Loucy (cell line): ENCODE measurements at regions not wholly inside any gene's neighbourhood (a gene's known extent, or its start where the extent isn't known, plus 50 kb on each side); places are given as distances from the start of the nearest gene placed in this dataset.

Experiments used
- H2AFZ ChIP-seq: fragments of 200-600 bp; sonication (generic); 2 replicates; pipeline ENCODE4 v1.6.0; 2016; ENCODE audit warnings: antibody characterized with exemption, mild to moderate bottlenecking, low read length, moderate library complexity
- H3F3A ChIP-seq: fragments of 200-600 bp; 2 replicates; pipeline ENCODE4 v1.6.0; 2016; ENCODE audit warnings: antibody characterized with exemption, low read depth, mild to moderate bottlenecking
- H3K27me3 ChIP-seq: fragments of 200-600 bp; sonication (generic); 2 replicates; pipeline ENCODE4 v1.6.1; 2014; ENCODE audit warnings: low read length, mild to moderate bottlenecking; ENCODE audit not compliant: insufficient read depth, poor library complexity, severe bottlenecking
- H3K36me3 ChIP-seq: fragments of 200-600 bp; sonication (generic); 2 replicates; pipeline ENCODE4 v1.6.1; 2016; ENCODE audit warnings: low read length; ENCODE audit not compliant: insufficient read depth
- H3K4me1 ChIP-seq: fragments of 200-600 bp; sonication (generic); 2 replicates; pipeline ENCODE4 v1.5.1; 2014; ENCODE audit warnings: low read length, mild to moderate bottlenecking; ENCODE audit not compliant: insufficient read depth, poor library complexity, severe bottlenecking
- H3K4me2 ChIP-seq: fragments of 200-600 bp; sonication (generic); 2 replicates; pipeline ENCODE4 v1.6.0; 2014; ENCODE audit warnings: antibody characterized with exemption, low read length, low read depth, mild to moderate bottlenecking; ENCODE audit not compliant: poor library complexity, severe bottlenecking
- H3K4me3 ChIP-seq: fragments of 200-600 bp; sonication (generic); 2 replicates; pipeline ENCODE4 v1.5.1; 2014; ENCODE audit warnings: low read length, mild to moderate bottlenecking, mixed read lengths; ENCODE audit not compliant: poor library complexity, severe bottlenecking
- H3K79me2 ChIP-seq: fragments of 200-600 bp; sonication (generic); 2 replicates; pipeline ENCODE4 v1.6.1; 2014; ENCODE audit warnings: low read length; ENCODE audit not compliant: insufficient read depth
- H3K9ac ChIP-seq: fragments of 200-600 bp; sonication (generic); 2 replicates; pipeline ENCODE4 v1.6.0; 2014; ENCODE audit warnings: mild to moderate bottlenecking, low read depth, low read length, moderate library complexity; ENCODE audit not compliant: poor library complexity, severe bottlenecking
- H3K9me2 ChIP-seq: fragments of 200-600 bp; sonication (generic); replicated peaks from 2 replicates; pipeline ENCODE4 v1.6.1; 2016; ENCODE audit warnings: low read depth, low read length, mixed read lengths
- H3K9me3 ChIP-seq: fragments of 200-600 bp; sonication (generic); 2 replicates; pipeline ENCODE4 v1.6.1; 2014; ENCODE audit warnings: mild to moderate bottlenecking, antibody characterized with exemption, low read length, low read depth; ENCODE audit not compliant: insufficient read depth
- H4K20me1 ChIP-seq: fragments of 200-600 bp; sonication (generic); 2 replicates; pipeline ENCODE4 v1.6.0; 2014; ENCODE audit warnings: antibody characterized with exemption, low read length, mild to moderate bottlenecking; ENCODE audit not compliant: insufficient read depth, poor library complexity, severe bottlenecking
- EZH2phosphoT487 ChIP-seq: fragments of 200-600 bp; IDR thresholded peaks from 2 replicates; pipeline ENCODE4 v1.6.1; 2018; ENCODE audit warnings: antibody characterized with exemption, mild to moderate bottlenecking, moderate library complexity, borderline replicate concordance
- TF ChIP-seq, protein P1 (sequence below): fragments of 200-600 bp; sonication (generic); conservative IDR thresholded peaks from 2 replicates; pipeline ENCODE4 v1.5.1; 2014; ENCODE audit warnings: mild to moderate bottlenecking, antibody characterized with exemption, low read length

DNA sequence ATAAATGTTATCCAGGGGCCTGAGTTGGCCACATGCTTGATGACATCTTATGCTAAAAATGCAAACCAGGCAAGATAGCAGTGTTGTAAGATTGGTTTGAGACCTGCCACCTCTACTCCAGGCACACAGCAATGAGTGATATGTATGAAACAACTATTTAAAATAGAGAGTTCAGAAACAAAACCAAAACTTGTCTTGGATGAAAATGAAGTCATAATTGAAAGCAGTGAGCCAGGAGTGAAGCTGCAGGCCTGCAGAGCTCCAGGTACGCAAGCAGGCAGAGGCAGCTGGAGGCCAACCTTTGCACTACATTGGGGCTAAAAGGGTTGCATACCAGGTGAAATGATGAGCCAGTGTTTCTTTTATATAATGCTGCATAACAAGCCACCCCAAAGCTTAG is 89.2 kb upstream of the SPATS2L start:
- H3K4me2 ChIP-seq = no peak overlapping the region
- H3K9ac ChIP-seq = no peak overlapping the region
- no peaks in the 10 kb centered on the region for H3K9me3 ChIP-seq
- no peaks in the 10 kb centered on the region for H4K20me1 ChIP-seq
- H3F3A ChIP-seq = no peaks in the 10 kb centered on the region
- TF ChIP-seq, protein P1, sequence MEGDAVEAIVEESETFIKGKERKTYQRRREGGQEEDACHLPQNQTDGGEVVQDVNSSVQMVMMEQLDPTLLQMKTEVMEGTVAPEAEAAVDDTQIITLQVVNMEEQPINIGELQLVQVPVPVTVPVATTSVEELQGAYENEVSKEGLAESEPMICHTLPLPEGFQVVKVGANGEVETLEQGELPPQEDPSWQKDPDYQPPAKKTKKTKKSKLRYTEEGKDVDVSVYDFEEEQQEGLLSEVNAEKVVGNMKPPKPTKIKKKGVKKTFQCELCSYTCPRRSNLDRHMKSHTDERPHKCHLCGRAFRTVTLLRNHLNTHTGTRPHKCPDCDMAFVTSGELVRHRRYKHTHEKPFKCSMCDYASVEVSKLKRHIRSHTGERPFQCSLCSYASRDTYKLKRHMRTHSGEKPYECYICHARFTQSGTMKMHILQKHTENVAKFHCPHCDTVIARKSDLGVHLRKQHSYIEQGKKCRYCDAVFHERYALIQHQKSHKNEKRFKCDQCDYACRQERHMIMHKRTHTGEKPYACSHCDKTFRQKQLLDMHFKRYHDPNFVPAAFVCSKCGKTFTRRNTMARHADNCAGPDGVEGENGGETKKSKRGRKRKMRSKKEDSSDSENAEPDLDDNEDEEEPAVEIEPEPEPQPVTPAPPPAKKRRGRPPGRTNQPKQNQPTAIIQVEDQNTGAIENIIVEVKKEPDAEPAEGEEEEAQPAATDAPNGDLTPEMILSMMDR = no peak
- TF ChIP-seq EZH2phosphoT487 = no peak
- no peaks in the 10 kb centered on the region for H3K4me1 ChIP-seq
- no peak overlapping the region for H2AFZ ChIP-seq
- H3K4me3 ChIP-seq = no peak overlapping the region
- no peaks in the 10 kb centered on the region for H3K79me2 ChIP-seq
- H3K9me2 ChIP-seq = no peaks in the 10 kb centered on the region
- H3K27me3 ChIP-seq = no peaks in the 10 kb centered on the region
- H3K36me3 ChIP-seq = no peaks in the 10 kb centered on the region

DNA sequence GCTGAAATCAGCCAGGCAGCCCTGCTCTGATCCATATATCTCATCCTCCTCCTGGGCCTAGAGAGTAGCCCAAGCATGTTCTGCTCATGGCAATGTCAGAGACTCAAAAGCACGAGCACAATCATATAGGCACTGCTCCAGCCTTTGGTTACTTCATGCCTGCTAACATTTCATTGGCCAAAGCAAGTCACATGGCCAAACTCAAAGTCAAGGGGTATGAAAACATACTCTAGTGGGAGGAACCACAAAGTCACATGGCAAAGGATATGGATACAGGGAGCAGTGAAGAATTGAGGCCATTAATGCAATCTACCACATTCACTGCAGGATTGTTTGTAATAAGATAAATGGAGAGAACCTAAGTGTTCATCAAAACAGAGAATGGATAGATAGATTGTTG is 87.8 kb upstream of the SPATS2L start:
- no peaks in the 10 kb centered on the region for H3K27me3 ChIP-seq
- H3K4me2 ChIP-seq = no peak overlapping the region
- no peaks in the 10 kb centered on the region for H3K4me1 ChIP-seq
- no peaks in the 10 kb centered on the region for H3K9me2 ChIP-seq
- no peak for TF ChIP-seq EZH2phosphoT487
- TF ChIP-seq, protein P1 = no peak
- no peak overlapping the region for H2AFZ ChIP-seq
- no peak overlapping the region for H3K9ac ChIP-seq
- no peaks in the 10 kb centered on the region for H3K9me3 ChIP-seq
- no peaks in the 10 kb centered on the region for H3K79me2 ChIP-seq
- no peaks in the 10 kb centered on the region for H3F3A ChIP-seq
- H3K4me3 ChIP-seq = no peak overlapping the region
- no peaks in the 10 kb centered on the region for H3K36me3 ChIP-seq
- no peaks in the 10 kb centered on the region for H4K20me1 ChIP-seq

DNA sequence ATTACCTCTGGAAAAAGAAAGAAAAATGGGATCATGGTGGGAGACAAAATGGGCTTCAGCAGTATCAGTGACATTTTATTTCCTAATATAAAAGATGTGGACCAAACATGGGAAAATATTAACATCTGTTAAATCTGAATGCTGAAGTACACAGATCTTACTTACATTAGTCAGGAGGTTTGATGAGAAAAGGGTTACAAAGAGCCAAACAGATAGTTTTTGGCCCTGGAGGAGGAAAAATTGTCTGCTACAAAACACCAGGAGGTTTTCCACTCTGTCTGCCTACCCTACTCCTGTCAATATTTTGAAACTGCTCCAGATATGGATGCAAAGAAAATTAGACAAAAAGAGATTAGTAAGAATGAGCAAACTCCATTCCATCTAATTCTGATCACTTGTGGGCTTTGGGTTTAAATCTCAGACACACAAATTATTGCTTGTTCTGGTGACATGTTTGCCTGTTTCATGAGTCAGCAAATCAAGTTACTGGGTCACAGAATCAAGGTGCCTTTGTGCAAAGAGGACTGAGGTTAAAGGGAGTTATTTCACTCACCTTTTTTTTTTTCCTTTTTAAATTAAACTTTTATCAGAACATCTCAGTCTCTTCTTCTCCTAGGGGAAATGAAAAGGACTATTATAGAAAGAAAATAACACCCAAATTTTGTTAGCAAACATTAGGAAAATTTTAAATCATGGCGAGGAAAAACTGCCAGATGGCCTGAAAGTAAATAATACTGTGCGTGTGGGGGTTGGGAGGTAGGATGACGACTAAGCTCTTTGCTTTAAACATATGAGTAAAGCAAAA is 87.0 kb upstream of the SPATS2L start:
- Histone ChIP-seq H3K79me2 (no peaks in the 10 kb centered on the region), H3K4me2 (no peak overlapping the region), H2AFZ (no peak overlapping the region), H3K9ac (no peak overlapping the region), H3K9me3 (no peaks in the 10 kb centered on the region), H3F3A (no peaks in the 10 kb centered on the region), H3K4me1 (no peaks in the 10 kb centered on the region), H3K4me3 (no peak overlapping the region), H3K9me2 (no peaks in the 10 kb centered on the region), H3K36me3 (no peaks in the 10 kb centered on the region), H4K20me1 (no peaks in the 10 kb centered on the region), H3K27me3 (no peaks in the 10 kb centered on the region)
- no peak for TF ChIP-seq EZH2phosphoT487
- TF ChIP-seq, protein P1 = no peak
